Nucleus accumbens (tissue), 56 donors: ENCODE measurements at regions not wholly inside any gene's neighbourhood (a gene's known extent, or its start where the extent isn't known, plus 50 kb on each side); places are given as distances from the start of the nearest gene placed in this dataset.
"Not testable (repeated sequence)": the region's sequence is repeated elsewhere in the genome, so short reads cannot be mapped to it uniquely, and the experiment has no call there.

Source experiments
- DNase-seq, 56 donors: peaks; one replicate each; lab custom pipeline; 2025; lab: John Stamatoyannopoulos, UW

DNA sequence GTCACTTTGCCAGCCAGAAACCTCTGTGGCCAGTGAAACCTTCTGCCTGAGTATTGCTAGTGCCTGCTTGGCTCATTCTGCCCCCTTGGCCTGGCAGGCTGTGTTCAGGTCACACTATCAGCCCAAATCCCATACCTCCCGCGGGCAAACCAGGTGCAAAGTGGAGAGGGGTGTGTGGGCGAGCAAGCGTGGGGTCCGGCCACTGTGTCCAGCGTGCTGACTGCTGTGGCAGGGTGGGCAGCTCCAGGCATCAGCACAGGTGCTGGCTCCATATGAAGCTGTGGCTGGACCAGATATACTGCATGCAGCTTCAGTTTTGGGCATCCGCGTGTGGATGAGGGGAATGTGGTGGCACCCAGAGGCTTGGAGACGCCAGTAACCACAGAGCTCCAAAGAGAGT, 576.5 kb upstream of the EDIL3 start:
- no peak for DNase-seq

GRCh38 chr5:84961903-84962302, 577.2 kb upstream of the EDIL3 start:
- DNase-seq = no peak

DNA sequence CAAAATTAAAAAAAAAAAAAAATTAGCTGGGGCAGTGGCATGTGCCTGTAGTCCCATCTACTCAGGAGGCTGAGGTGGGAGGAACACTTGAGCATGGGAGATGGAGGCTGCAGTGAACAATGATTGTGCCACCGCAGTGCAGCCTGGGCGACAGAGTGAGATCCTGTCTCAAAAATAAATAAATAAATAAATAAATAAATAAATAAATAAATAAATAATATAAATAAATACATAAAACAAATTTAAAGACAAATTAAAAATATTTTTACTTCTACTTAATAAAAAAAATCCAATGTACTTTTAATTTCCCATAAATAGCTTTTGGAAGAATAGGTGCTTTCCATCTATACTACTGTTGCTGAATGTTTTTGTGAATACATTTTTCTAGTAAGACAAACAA, 598.4 kb upstream of the EDIL3 start:
- DNase-seq = no peak

- no peak for DNase-seq
These were observed 600.5 kb upstream of the EDIL3 start for GRCh38 chr5:84985148-84985547.

- no peak for DNase-seq
These were observed 602.0 kb upstream of the EDIL3 start for GRCh38 chr5:84986688-84987087.

DNA sequence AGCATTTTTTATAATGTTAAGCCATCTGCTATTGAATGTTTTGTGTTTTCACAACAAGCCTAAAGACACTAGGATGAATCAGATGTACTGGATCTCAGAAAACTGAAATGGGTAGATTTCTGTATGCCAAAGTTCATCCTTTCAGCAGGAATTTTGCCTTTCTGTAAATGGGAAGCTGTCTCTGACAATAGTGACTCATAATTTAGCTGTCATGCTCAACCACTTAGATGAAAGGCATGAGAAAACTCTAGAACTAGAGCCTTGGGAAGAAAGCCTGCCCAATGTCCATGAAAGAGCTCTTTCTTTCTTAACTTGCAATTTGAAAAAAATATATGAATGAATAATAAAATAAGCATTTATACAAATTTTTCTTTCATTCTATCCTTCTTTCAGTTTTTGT, 616.0 kb upstream of the EDIL3 start:
- no peak for DNase-seq

GRCh38 chr5:85002026-85002425, 617.3 kb upstream of the EDIL3 start:
- DNase-seq = not testable (repeated sequence)

GRCh38 chr5:85010014-85010562, 625.4 kb upstream of the EDIL3 start:
- no peak for DNase-seq

DNA sequence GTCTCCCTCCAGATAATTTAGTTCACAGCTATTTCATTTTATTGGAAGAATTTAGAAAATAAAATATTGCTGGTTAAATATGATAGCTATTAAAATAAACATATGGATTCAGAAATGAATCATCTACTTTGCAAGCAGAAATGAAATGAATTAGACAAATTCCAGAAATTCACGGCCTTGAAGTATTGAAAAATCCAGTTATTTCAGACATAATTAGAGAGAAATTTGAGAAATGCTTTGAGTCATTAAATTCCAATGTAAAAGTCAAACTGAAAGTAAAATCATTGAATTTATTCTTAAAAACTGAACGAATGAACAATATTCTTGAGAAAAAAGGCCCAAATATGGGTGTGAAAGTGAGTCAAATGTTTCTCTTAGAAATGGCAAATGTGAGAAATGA, 632.6 kb upstream of the EDIL3 start:
- no peak for DNase-seq

- no peak for DNase-seq
These were observed 645.8 kb upstream of the EDIL3 start for GRCh38 chr5:85030316-85031084.

DNA sequence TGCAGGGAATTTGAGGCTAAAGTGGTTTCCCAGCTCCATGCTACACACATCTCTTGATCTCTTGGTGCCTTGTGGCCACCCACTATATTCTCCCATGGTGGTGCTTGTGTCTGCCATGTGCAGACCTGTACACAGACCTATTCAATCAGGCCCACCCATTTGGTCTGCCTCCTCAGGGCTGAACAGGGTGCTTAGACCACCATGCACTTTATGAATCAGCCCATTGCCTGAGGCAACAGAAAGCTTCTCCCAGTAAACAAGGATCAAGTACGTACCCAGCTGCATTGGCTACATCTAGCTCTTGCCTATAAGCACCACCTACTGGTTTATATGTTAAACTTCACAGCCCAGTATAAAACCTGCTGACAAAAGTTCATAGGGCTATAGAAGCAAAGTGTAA, 664.3 kb upstream of the EDIL3 start:
- peak in 8 of 56 donors; percentile 1 to 25 (median 2) for DNase-seq

- no peak for DNase-seq
These were observed 668.1 kb upstream of the EDIL3 start for GRCh38 chr5:85052826-85053225.

DNA sequence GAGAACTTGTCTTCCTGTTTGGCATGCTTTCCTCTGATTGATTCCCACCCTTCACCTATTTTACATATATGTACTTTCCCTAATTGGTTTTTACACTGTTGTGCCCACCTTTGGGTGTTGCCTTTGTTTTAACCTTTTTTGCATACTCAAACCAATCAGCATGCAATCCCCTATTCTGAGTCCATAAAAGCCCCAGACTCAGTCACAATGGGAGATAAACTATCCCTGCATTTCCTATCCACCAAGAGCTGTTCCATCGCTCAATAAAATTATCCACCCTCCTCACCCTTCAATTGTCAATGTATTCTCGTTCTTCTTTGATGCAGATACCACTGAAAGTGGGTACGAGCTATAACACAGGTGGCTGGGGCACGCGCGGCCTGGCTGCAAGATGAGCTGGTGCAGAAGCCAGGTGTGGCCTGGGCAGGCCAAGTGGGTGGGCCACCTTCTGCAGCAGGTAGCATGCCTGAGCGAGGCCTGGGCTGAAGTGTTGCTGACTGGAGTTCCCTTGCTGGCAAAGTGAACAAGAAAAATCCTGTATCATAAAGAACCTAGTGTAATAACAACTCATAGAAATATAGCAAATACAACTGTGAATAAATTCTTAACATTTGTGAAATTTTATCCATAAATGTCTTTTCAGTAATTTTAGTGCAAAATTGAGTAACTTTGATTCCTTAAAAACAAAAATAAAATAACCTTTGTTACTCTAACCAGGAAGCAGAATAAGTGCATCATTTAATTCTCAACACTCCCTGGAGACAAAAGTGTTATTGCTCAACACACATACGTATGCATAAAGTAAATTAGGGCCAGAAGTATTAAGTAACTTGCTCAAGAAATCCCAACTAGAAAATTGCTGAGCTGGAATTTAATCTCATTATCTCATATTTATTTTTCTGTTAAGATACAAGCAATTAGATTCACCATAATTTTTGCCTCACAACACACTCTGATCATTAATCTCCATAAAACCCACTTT, 685.3 kb upstream of the EDIL3 start:
- no peak for DNase-seq

DNA sequence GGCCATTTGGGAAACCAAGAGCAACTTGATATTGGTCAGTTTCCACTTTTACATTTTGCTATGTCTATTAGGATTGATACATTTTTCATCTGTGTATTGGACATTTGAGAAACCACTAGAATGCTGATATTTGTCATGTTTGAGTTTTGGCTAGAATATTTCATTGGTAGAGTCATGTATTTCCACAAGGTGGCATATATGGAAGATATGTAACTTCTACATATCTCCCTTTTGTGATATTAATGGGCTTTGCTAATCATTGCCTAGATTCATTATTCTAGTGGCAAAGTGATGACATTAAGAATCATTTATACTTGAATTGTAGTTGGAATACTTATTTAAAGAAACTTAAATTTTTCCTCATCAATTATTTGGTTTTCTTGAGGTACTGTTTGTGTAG, 692.9 kb upstream of the EDIL3 start:
- DNase-seq = no peak

DNA sequence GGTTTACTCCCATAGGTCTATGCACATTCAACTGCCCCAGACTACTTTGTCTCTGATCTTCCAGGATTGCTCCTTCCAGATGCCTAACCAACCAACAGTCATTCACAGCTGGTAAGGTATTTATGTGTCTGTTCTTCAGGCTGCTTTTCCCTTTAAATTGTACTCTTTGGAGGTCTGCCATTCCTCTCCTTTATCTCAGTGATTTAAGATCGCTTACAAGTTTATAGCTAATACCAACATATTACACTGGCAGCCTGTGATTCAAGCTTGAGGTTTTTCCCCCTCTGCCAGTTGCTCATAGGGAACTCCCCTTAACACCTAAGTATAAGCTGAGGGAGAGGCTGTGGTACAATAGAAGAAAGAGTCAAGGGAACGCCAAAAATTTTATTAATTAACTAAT, 711.7 kb upstream of the EDIL3 start:
- DNase-seq = no peak

- no peak for DNase-seq
These were observed 723.8 kb upstream of the EDIL3 start for GRCh38 chr5:85108471-85108870.

- DNase-seq = no peak
These were observed 724.9 kb upstream of the EDIL3 start for GRCh38 chr5:85109616-85110015.

GRCh38 chr5:85132269-85132668, 747.6 kb upstream of the EDIL3 start:
- no peak for DNase-seq

DNA sequence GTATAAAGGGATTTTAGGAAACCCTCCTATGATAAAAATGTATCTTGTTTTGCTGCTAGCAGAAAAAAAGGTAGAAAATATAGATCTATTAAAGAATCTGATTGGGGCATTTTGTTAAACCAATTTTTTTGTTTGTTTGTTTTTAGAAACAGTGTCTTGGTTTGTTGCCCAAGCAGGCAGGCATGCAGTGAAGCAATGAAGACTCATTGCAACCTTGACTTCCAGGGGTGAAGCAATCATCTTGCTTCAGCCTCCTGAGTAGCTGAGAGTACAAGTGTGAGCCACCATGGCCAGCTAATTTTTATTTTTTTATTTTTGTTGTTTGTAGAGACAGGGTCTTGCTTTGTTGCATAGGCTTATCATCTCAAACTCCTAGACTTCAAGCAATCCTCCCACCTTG, 755.8 kb upstream of the EDIL3 start:
- no peak for DNase-seq

- no peak for DNase-seq
These were observed 758.5 kb upstream of the EDIL3 start for GRCh38 chr5:85143138-85143537.

- no peak for DNase-seq
These were observed 764.0 kb upstream of the EDIL3 start for GRCh38 chr5:85148701-85149100.
